HG03196 (cell line): ENCODE measurements at regions not wholly inside any gene's neighbourhood (a gene's known extent, or its start where the extent isn't known, plus 50 kb on each side); places are given as distances from the start of the nearest gene placed in this dataset.

Experiments used
- ATAC-seq: cut with Tn5 transposase; IDR thresholded peaks from one replicate; pipeline ENCODE4 v1.9.1; 2021; ENCODE audit not compliant: unreplicated experiment

GRCh38 chr4:60250657-60251056 lies 949.5 kb upstream of the ADGRL3 start:
- ATAC-seq, result no peak

- ATAC-seq, result no peak
Measured at GRCh38 chr4:60259781-60260180, 940.3 kb upstream of the ADGRL3 start.

GRCh38 chr4:60266505-60266904 lies 933.6 kb upstream of the ADGRL3 start:
- no peak for ATAC-seq

GRCh38 chr4:60296386-60296785 lies 903.7 kb upstream of the ADGRL3 start:
- no peak for ATAC-seq

DNA sequence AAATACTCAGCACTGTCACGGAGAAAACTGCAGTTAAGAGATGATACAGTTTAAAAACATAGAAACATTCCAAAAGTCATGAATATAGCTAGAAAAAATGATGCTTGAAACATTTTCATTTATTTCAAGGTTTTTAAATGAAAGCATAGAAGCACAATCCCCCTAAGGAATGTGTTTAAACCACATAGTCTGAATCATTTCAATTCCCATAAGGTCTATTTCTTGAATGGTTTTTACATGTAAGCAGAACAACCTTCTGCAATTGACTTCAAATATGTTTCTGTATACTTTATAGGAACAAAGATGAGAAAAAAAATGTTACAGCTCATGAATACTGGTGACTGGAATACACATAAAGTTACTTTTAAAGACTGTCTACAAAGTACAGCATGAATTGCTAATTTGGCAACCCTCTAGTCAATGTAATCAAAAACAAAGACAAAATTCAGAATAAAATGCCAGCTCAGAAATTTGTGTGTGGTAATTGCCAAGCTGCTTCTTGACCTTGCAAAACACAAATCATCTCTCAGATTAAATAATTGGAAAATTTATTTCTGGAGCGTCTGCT lies 886.4 kb upstream of the ADGRL3 start:
- ATAC-seq, result no peak

GRCh38 chr4:60314416-60314815 lies 885.7 kb upstream of the ADGRL3 start:
- no peak for ATAC-seq

GRCh38 chr4:60315586-60315985 lies 884.5 kb upstream of the ADGRL3 start:
- no peak for ATAC-seq

GRCh38 chr4:60326735-60327134 lies 873.4 kb upstream of the ADGRL3 start:
- ATAC-seq, result no peak

GRCh38 chr4:60327651-60328050 lies 872.5 kb upstream of the ADGRL3 start:
- no peak for ATAC-seq

- ATAC-seq, result no peak
Measured at GRCh38 chr4:60344908-60345307, 855.2 kb upstream of the ADGRL3 start.

- no peak for ATAC-seq
Measured at GRCh38 chr4:60345392-60345791, 854.7 kb upstream of the ADGRL3 start.

GRCh38 chr4:60359746-60360367 lies 840.3 kb upstream of the ADGRL3 start:
- no peak for ATAC-seq

- no peak for ATAC-seq
Measured at GRCh38 chr4:60365176-60365575, 835.0 kb upstream of the ADGRL3 start.

- no peak for ATAC-seq
Measured at GRCh38 chr4:60366661-60367060, 833.5 kb upstream of the ADGRL3 start.

DNA sequence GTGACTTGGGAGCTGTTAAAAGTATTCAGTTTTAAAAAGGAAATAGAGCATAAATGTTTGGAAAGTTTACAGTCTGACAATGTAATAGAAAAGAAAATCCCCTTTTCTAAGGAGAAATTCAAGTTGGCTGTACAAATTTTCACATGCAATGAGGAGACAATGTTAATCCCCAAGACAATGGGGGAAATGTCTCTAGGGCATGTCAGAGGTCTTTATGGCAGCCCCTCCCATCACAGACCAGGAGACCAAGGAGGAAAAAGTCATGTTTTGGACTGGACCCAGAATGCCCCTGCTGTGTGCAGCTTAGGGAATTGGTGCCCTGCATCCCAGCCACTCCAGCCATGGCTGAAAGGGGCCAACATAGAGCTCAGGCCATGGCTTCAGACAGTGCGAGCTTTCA lies 831.1 kb upstream of the ADGRL3 start:
- ATAC-seq, result no peak

- ATAC-seq, result no peak
Measured at GRCh38 chr4:60378010-60378409, 822.1 kb upstream of the ADGRL3 start.

DNA sequence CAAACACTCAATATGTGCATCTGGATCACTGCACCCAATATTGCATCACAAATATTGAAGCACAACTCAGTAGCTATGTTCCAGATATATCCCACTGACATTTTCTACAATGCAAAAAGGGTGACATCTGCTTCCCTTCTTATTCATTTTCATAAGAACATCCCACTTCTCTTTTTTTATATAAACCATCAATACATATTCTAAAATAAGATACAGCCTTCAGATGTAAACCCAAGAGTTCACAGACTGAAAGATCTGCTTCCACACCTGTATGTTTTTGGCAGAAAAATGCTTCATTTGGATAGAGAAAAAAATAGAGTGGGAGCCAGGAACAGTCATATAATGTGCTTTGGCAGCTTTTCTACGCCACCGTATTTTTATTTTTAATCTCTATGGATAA lies 815.6 kb upstream of the ADGRL3 start:
- ATAC-seq, result no peak

GRCh38 chr4:60389633-60390032 lies 810.5 kb upstream of the ADGRL3 start:
- no peak for ATAC-seq

DNA sequence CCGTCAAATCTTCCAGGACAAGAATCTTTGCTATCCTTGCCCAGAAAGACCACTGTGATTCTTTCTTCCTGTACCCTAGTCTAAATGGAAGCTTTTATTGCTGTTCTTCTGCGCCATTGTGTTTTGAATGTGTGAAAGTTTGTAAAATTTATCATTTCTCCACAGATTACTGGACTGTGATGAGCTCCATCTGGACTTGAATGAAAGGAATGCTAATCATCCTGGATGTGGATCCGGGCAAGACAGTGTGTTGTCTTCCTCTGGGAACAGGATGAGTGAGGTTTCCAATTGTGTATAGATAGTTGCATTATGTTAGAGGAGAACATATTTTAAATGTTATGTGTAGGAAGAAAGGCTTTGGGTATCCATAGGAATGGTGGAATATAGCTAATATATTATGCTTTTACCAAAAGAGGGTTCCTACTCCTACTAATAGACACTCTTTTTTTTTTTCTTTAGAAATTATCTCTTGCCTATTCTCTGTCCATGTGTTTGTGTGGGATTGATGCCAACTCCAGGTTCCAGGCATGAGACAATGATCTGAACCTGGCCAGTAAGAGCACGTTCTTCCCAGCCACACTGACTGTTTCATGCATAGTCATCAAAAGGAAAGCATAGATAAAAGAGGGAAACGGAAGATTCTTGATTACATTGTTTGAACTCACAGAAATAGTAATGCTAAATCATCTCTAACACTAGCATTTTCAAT lies 803.6 kb upstream of the ADGRL3 start:
- ATAC-seq, result no peak

DNA sequence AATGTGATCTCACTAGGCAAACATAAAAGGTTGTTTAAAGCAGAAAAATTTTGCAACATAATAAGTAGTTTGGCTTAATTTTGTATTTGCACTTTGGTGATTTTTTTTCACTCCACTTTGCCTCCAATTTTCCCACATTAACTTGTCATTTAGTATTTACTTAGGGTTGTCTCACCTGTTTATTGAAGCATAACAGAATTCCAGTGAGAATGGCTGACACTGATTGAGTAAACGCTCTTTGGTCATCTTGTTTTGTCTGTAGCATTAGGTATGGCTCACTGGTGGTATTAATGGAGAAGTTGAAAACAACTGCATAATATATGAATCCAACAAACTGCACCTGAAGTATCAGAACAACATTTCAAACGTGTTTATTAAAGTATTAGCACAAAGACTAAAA lies 799.5 kb upstream of the ADGRL3 start:
- ATAC-seq, result no peak

- no peak for ATAC-seq
Measured at GRCh38 chr4:60404027-60404426, 796.1 kb upstream of the ADGRL3 start.

GRCh38 chr4:60422439-60422838 lies 777.7 kb upstream of the ADGRL3 start:
- no peak for ATAC-seq
